ENCODE measurements at regions not wholly inside any gene's neighbourhood (a gene's known extent, or its start where the extent isn't known, plus 50 kb on each side); places are given as distances from the start of the nearest gene placed in this dataset.
A peak's percentile ranks its signal among the peaks of the same experiment; 100 is the strongest.

- no peak for DNase-seq (ENCODE audit: low read depth)
Measured at GRCh38 chr17:72578817-72579470, 458.1 kb downstream of the SOX9 start.

GRCh38 chr17:72579990-72580320 lies 459.1 kb downstream of the SOX9 start:
- no peak for DNase-seq (ENCODE audit: low read depth)

GRCh38 chr17:72580321-72581127 lies 459.7 kb downstream of the SOX9 start:
- DNase-seq (ENCODE audit: low read depth), result no peak

GRCh38 chr17:72587156-72587555 lies 466.3 kb downstream of the SOX9 start:
- peak; percentile 17 for DNase-seq (ENCODE audit: low read depth)

GRCh38 chr17:72587773-72588511 lies 467.1 kb downstream of the SOX9 start:
- peak; percentile 53 for DNase-seq (ENCODE audit: low read depth)

GRCh38 chr17:72588561-72588960 lies 467.7 kb downstream of the SOX9 start:
- no peak for DNase-seq (ENCODE audit: low read depth)

GRCh38 chr17:72588961-72589360 lies 468.1 kb downstream of the SOX9 start:
- peak; percentile 48 for DNase-seq (ENCODE audit: low read depth)

GRCh38 chr17:72590382-72590781 lies 469.6 kb downstream of the SOX9 start:
- peak; percentile 82 for DNase-seq (ENCODE audit: low read depth)

GRCh38 chr17:72590882-72591281 lies 470.1 kb downstream of the SOX9 start:
- no peak for DNase-seq (ENCODE audit: low read depth)

GRCh38 chr17:72591289-72592241 lies 470.7 kb downstream of the SOX9 start:
- peak; percentile 49 for DNase-seq (ENCODE audit: low read depth)

GRCh38 chr17:72592242-72592966 lies 471.6 kb downstream of the SOX9 start:
- peak; percentile 88 for DNase-seq (ENCODE audit: low read depth)

GRCh38 chr17:72592967-72593325 lies 472.1 kb downstream of the SOX9 start:
- DNase-seq (ENCODE audit: low read depth), result no peak

- no peak for DNase-seq (ENCODE audit: low read depth)
Measured at GRCh38 chr17:72594248-72594647, 473.4 kb downstream of the SOX9 start.

Measured in EH (cell line).